ENCODE measurements at regions not wholly inside any gene's neighbourhood (a gene's known extent, or its start where the extent isn't known, plus 50 kb on each side); places are given as distances from the start of the nearest gene placed in this dataset.

GRCh38 chr1:17904290-17904689 lies 149.2 kb downstream of the ACTL8 start (continued):
- no peak for TF ChIP-seq CHD7 (IDR thresholded peaks at IDR 0.05; ENCODE audit: insufficient replicate concordance, low read length)
- no peak for TF ChIP-seq CBX8 (IDR thresholded peaks at IDR 0.05; ENCODE audit: borderline replicate concordance, low read depth, low read length)
- no peak for TF ChIP-seq SRF (IDR thresholded peaks at IDR 0.05; ENCODE audit: low read depth, low read length)
- TF ChIP-seq PHF8 (conservative IDR thresholded peaks at IDR 0.05; ENCODE audit: low read depth, low read length): no peak
